Parathyroid adenoma (tissue), 2 donors: ENCODE measurements at regions not wholly inside any gene's neighbourhood (a gene's known extent, or its start where the extent isn't known, plus 50 kb on each side); places are given as distances from the start of the nearest gene placed in this dataset.

ENCODE experiments used
- H2AFZ ChIP-seq: fragments of 300-600 bp; sonication (generic); one replicate; pipeline ENCODE4 v1.7.0; 2017; ENCODE audit warnings: antibody characterized with exemption, mild to moderate bottlenecking
- H3K27ac ChIP-seq: fragments of 300-600 bp; sonication (generic); one replicate; pipeline ENCODE4 v1.7.0; 2017
- H3K27me3 ChIP-seq: fragments of 300-600 bp; sonication (generic); one replicate; pipeline ENCODE4 v1.7.0; 2017; ENCODE audit warnings: low read length; ENCODE audit not compliant: control insufficient read depth, insufficient read depth
- H3K36me3 ChIP-seq: fragments of 300-600 bp; sonication (generic); one replicate; pipeline ENCODE4 v1.7.0; 2017; ENCODE audit warnings: low read length; ENCODE audit not compliant: control insufficient read depth, insufficient read depth
- H3K4me1 ChIP-seq: fragments of 300-600 bp; sonication (generic); one replicate; pipeline ENCODE4 v1.7.0; 2017; ENCODE audit warnings: control low read depth
- H3K4me2 ChIP-seq: fragments of 300-600 bp; sonication (generic); one replicate; pipeline ENCODE4 v1.7.0; 2017; ENCODE audit warnings: low read length
- H3K4me3 ChIP-seq: fragments of 300-600 bp; sonication (generic); one replicate; pipeline ENCODE4 v1.7.0; 2017; ENCODE audit warnings: low read depth, low read length
- H3K79me2 ChIP-seq: fragments of 300-600 bp; sonication (generic); one replicate; pipeline ENCODE4 v1.7.0; 2017; ENCODE audit warnings: control low read depth
- H3K9ac ChIP-seq: fragments of 300-600 bp; sonication (generic); one replicate; pipeline ENCODE4 v1.7.0; 2017; ENCODE audit warnings: mild to moderate bottlenecking
- H3K9me3 ChIP-seq: fragments of 300-600 bp; sonication (generic); one replicate; pipeline ENCODE4 v1.7.0; 2017; ENCODE audit warnings: low read length; ENCODE audit not compliant: control insufficient read depth
- CTCF ChIP-seq: fragments of 300-600 bp; sonication (generic); IDR thresholded peaks from one replicate; pipeline ENCODE4 v1.7.0; 2017; ENCODE audit warnings: antibody characterized with exemption, mild to moderate bottlenecking
- donor health status: primary hyperparathyroidism.

GRCh38 chr2:35298493-35298892, 1057.1 kb upstream of the CRIM1 start:
- no peaks in the 10 kb centered on the region for H3K9me3 ChIP-seq
- no peaks in the 10 kb centered on the region for H3K27me3 ChIP-seq
- H3K27ac ChIP-seq: no peak overlapping the region
- H3K4me3 ChIP-seq: no peak overlapping the region
- H3K4me2 ChIP-seq: no peak overlapping the region
- H3K4me1 ChIP-seq: no peaks in the 10 kb centered on the region
- no peak overlapping the region for H2AFZ ChIP-seq
- H3K36me3 ChIP-seq: no peaks in the 10 kb centered on the region
- no peak for TF ChIP-seq CTCF
- no peak overlapping the region for H3K9ac ChIP-seq
- H3K79me2 ChIP-seq: no peaks in the 10 kb centered on the region

GRCh38 chr2:35297403-35297802, 1058.2 kb upstream of the CRIM1 start:
- no peak overlapping the region for H3K27ac ChIP-seq
- H3K9ac ChIP-seq: no peak overlapping the region
- no peaks in the 10 kb centered on the region for H3K9me3 ChIP-seq
- H3K4me2 ChIP-seq: no peak overlapping the region
- H3K27me3 ChIP-seq: no peaks in the 10 kb centered on the region
- no peak for TF ChIP-seq CTCF
- H2AFZ ChIP-seq: no peak overlapping the region
- H3K36me3 ChIP-seq: no peaks in the 10 kb centered on the region
- H3K79me2 ChIP-seq: no peaks in the 10 kb centered on the region
- H3K4me1 ChIP-seq: no peaks in the 10 kb centered on the region
- no peak overlapping the region for H3K4me3 ChIP-seq

GRCh38 chr2:35294636-35295263, 1060.8 kb upstream of the CRIM1 start:
- Histone ChIP-seq H3K4me1 (no peaks in the 10 kb centered on the region), H3K27ac (no peak overlapping the region), H3K36me3 (no peaks in the 10 kb centered on the region), H3K4me2 (no peak overlapping the region), H2AFZ (no peak overlapping the region), H3K9me3 (no peaks in the 10 kb centered on the region), H3K4me3 (no peak overlapping the region), H3K27me3 (no peaks in the 10 kb centered on the region), H3K79me2 (no peaks in the 10 kb centered on the region), H3K9ac (no peak overlapping the region)
- TF ChIP-seq CTCF: no peak

GRCh38 chr2:35293261-35293660, 1062.3 kb upstream of the CRIM1 start:
- Histone ChIP-seq H3K27ac (no peak overlapping the region), H3K4me2 (no peak overlapping the region), H3K4me1 (no peaks in the 10 kb centered on the region), H3K79me2 (no peaks in the 10 kb centered on the region), H2AFZ (no peak overlapping the region), H3K27me3 (no peaks in the 10 kb centered on the region), H3K36me3 (no peaks in the 10 kb centered on the region), H3K9ac (no peak overlapping the region), H3K9me3 (no peaks in the 10 kb centered on the region), H3K4me3 (no peak overlapping the region)
- TF ChIP-seq CTCF: no peak

GRCh38 chr2:35292199-35292598, 1063.4 kb upstream of the CRIM1 start:
- H3K9ac ChIP-seq: no peak overlapping the region
- no peak for TF ChIP-seq CTCF

More at GRCh38 chr2:35292199-35292598, 1063.4 kb upstream of the CRIM1 start:
- no peak overlapping the region for H3K27ac ChIP-seq
- no peak overlapping the region for H2AFZ ChIP-seq
- no peak overlapping the region for H3K4me2 ChIP-seq
- H3K4me1 ChIP-seq: no peaks in the 10 kb centered on the region
- H3K36me3 ChIP-seq: no peaks in the 10 kb centered on the region
- no peaks in the 10 kb centered on the region for H3K79me2 ChIP-seq
- H3K4me3 ChIP-seq: no peak overlapping the region
- H3K9me3 ChIP-seq: no peaks in the 10 kb centered on the region
- H3K27me3 ChIP-seq: no peaks in the 10 kb centered on the region
